Tibial nerve (tissue), 4 donors: ENCODE measurements at regions not wholly inside any gene's neighbourhood (a gene's known extent, or its start where the extent isn't known, plus 50 kb on each side); places are given as distances from the start of the nearest gene placed in this dataset.

Source experiments
- EP300 ChIP-seq, 2 donors: sonication (generic); formaldehyde crosslinking; IDR thresholded peaks; one replicate each; pipeline ENCODE4 v1.6.1; 2017; ENCODE audit warnings: antibody characterized with exemption in 2 of 2, mild to moderate bottlenecking in 1 of 2
- POLR2A ChIP-seq, 2 donors: fragments of 450-650 bp; IDR thresholded peaks; one replicate each; pipeline ENCODE4 v1.6.1; 2017; ENCODE audit warnings: antibody characterized with exemption in 2 of 2, mild to moderate bottlenecking in 2 of 2, moderate library complexity in 2 of 2
- TF ChIP-seq, protein P1 (sequence below), 5 experiments: fragments of 200-600 bp in 3 of 5; fragments of 450-650 bp in 2 of 5; sonication (generic) in 3 of 5; IDR thresholded peaks; one replicate each; pipeline ENCODE4 v1.5.1; 2016 to 2019; ENCODE audit warnings: antibody characterized with exemption in 5 of 5, mild to moderate bottlenecking in 3 of 5, moderate library complexity in 2 of 5

DNA sequence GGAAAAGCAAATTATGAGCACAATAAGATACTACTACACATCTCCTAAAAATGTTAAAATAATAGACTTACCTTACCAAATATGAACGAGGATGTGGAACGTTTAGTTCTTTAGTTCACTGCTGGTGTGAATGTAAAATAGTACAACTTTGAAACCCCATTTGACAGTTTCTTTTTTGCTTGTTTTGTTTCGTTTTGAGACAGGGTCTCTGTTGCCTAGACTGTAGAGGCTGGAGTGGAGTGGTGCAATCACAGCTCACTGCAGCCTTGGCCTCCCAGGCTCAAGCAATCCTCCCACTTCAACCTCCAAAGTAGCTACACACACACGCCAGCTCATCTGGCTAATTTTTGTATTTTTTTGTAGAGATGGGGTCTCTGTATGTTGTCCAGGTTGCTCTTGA, 136.4 kb upstream of the FAR2 start:
- TF ChIP-seq, protein P1, sequence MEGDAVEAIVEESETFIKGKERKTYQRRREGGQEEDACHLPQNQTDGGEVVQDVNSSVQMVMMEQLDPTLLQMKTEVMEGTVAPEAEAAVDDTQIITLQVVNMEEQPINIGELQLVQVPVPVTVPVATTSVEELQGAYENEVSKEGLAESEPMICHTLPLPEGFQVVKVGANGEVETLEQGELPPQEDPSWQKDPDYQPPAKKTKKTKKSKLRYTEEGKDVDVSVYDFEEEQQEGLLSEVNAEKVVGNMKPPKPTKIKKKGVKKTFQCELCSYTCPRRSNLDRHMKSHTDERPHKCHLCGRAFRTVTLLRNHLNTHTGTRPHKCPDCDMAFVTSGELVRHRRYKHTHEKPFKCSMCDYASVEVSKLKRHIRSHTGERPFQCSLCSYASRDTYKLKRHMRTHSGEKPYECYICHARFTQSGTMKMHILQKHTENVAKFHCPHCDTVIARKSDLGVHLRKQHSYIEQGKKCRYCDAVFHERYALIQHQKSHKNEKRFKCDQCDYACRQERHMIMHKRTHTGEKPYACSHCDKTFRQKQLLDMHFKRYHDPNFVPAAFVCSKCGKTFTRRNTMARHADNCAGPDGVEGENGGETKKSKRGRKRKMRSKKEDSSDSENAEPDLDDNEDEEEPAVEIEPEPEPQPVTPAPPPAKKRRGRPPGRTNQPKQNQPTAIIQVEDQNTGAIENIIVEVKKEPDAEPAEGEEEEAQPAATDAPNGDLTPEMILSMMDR (IDR thresholded peaks at IDR 0.05), result no peak
- TF ChIP-seq EP300 (IDR thresholded peaks at IDR 0.05) (no peak), POLR2A (IDR thresholded peaks at IDR 0.05) (no peak)
